ENCODE measurements at regions not wholly inside any gene's neighbourhood (a gene's known extent, or its start where the extent isn't known, plus 50 kb on each side); places are given as distances from the start of the nearest gene placed in this dataset.

DNA sequence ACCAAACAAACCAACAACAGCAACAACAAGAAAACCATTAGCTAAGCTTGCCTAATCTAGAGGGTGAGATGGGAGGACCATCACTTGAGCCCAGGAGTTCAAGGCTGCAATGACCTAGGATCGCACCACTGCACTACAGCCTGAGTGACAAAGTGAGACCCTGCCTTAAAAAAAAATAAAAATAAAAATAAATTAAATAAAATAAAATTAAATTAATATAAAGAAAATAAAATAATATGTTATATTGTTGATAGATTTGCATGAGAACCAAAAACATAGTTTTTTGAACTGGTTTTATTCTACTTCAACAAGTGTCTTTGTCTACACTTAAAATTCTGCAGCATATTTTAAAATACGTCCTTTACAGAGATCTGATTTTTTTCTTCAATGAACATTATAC lies 2683.1 kb downstream of the ARAP2 start:
- ChIA-PET POLR2A (no interaction called here), RAD21 (ENCODE audit: low non-redundant PET in 1 of 2, low total read pairs in 2 of 2, uncharacterized antibody in 2 of 2, unreplicated experiment in 2 of 2) (no interaction called here), CTCF (no interaction called here)
- ATAC-seq (no peak), DNase-seq (ENCODE audit: low read depth, low spot score) (no peak)
- H2AFZ ChIP-seq (ENCODE audit: low read depth, low read length, poor library complexity, severe bottlenecking), result no peak overlapping the region
- no peaks in the 10 kb centered on the region for H3K4me1 ChIP-seq (ENCODE audit: control insufficient read depth in 1 of 2, insufficient read depth in 2 of 2, low read length in 2 of 2)
- TF ChIP-seq, protein P1, sequence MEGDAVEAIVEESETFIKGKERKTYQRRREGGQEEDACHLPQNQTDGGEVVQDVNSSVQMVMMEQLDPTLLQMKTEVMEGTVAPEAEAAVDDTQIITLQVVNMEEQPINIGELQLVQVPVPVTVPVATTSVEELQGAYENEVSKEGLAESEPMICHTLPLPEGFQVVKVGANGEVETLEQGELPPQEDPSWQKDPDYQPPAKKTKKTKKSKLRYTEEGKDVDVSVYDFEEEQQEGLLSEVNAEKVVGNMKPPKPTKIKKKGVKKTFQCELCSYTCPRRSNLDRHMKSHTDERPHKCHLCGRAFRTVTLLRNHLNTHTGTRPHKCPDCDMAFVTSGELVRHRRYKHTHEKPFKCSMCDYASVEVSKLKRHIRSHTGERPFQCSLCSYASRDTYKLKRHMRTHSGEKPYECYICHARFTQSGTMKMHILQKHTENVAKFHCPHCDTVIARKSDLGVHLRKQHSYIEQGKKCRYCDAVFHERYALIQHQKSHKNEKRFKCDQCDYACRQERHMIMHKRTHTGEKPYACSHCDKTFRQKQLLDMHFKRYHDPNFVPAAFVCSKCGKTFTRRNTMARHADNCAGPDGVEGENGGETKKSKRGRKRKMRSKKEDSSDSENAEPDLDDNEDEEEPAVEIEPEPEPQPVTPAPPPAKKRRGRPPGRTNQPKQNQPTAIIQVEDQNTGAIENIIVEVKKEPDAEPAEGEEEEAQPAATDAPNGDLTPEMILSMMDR (IDR thresholded peaks at IDR 0.05 in 2 of 3, conservative IDR thresholded peaks at IDR 0.05 in 1 of 3; ENCODE audit: borderline replicate concordance in 1 of 3, insufficient read depth in 1 of 3, low read depth in 2 of 3, low read length in 2 of 3), result no peak
- TF ChIP-seq TCF7L2 (IDR thresholded peaks at IDR 0.05; ENCODE audit: borderline replicate concordance, extremely low read depth, insufficient read depth, insufficient read length) (no peak), CEBPB (IDR thresholded peaks at IDR 0.05; ENCODE audit: low read depth) (no peak), FOSL1 (IDR thresholded peaks at IDR 0.05; ENCODE audit: low read depth) (no peak), POLR2A (IDR thresholded peaks at IDR 0.05; ENCODE audit: borderline replicate concordance, extremely low read depth, insufficient read depth, insufficient read length) (no peak), EGR1 (IDR thresholded peaks at IDR 0.05; ENCODE audit: low read depth) (no peak), SP1 (IDR thresholded peaks at IDR 0.05; ENCODE audit: low read depth) (no peak), EZH2phosphoT487 (IDR thresholded peaks at IDR 0.05; ENCODE audit: borderline replicate concordance) (no peak)
- no TSS peak for BruUV-seq (replicated peaks)
- no peaks in the 10 kb centered on the region for H3K9me3 ChIP-seq (ENCODE audit: control insufficient read depth in 1 of 2, insufficient read depth in 1 of 2, low read depth in 1 of 2, low read length in 2 of 2)
- H3K4me3 ChIP-seq (replicated peaks in 1 of 2; ENCODE audit: low read depth in 1 of 2, low read length in 2 of 2), result no peak overlapping the region
- intact Hi-C loops (cut with micrococcal nuclease), result no loop called here
- H3K9ac ChIP-seq (ENCODE audit: low read length), result no peak overlapping the region
- H3K9me2 ChIP-seq (ENCODE audit: insufficient read depth), result no peaks in the 10 kb centered on the region
- H3K4me2 ChIP-seq (ENCODE audit: low read length), result no peak overlapping the region
- H3K79me2 ChIP-seq (ENCODE audit: insufficient read depth, low read length), result no peaks in the 10 kb centered on the region
- no peaks in the 10 kb centered on the region for H3K27me3 ChIP-seq (ENCODE audit: insufficient read depth, low read length)
- no peaks in the 10 kb centered on the region for H3K36me3 ChIP-seq (ENCODE audit: control insufficient read depth in 1 of 2, insufficient read depth in 2 of 2, low read length in 2 of 2)
- no peaks in the 10 kb centered on the region for H4K20me1 ChIP-seq (ENCODE audit: insufficient read depth)
- no peak overlapping the region for H3K27ac ChIP-seq (ENCODE audit: low read depth, low read length)

GRCh38 chr4:33566649-33567048 lies 2677.7 kb downstream of the ARAP2 start:
- no peak overlapping the region for H2AFZ ChIP-seq (ENCODE audit: low read depth, low read length, poor library complexity, severe bottlenecking)
- ChIA-PET CTCF (no interaction called here), RAD21 (ENCODE audit: low non-redundant PET in 1 of 2, low total read pairs in 2 of 2, uncharacterized antibody in 2 of 2, unreplicated experiment in 2 of 2) (no interaction called here), POLR2A (no interaction called here)
- intact Hi-C loops (cut with micrococcal nuclease), result no loop called here
- TF ChIP-seq EGR1 (IDR thresholded peaks at IDR 0.05; ENCODE audit: low read depth), result no peak
- TF ChIP-seq POLR2A (IDR thresholded peaks at IDR 0.05; ENCODE audit: borderline replicate concordance, extremely low read depth, insufficient read depth, insufficient read length), result no peak
- TF ChIP-seq FOSL1 (IDR thresholded peaks at IDR 0.05; ENCODE audit: low read depth), result no peak
- TF ChIP-seq, protein P1 (IDR thresholded peaks at IDR 0.05 in 2 of 3, conservative IDR thresholded peaks at IDR 0.05 in 1 of 3; ENCODE audit: borderline replicate concordance in 1 of 3, insufficient read depth in 1 of 3, low read depth in 2 of 3, low read length in 2 of 3), result 0 out of 6 replicates have a peak, but pooled peaks of 1 of the 3 experiments have one; percentile 22
- no peak for TF ChIP-seq ZNF274 (IDR thresholded peaks at IDR 0.05; ENCODE audit: low read depth, low read length)
- no peaks in the 10 kb centered on the region for H3K9me2 ChIP-seq (ENCODE audit: insufficient read depth)
- H3K9me3 ChIP-seq (ENCODE audit: control insufficient read depth in 1 of 2, insufficient read depth in 1 of 2, low read depth in 1 of 2, low read length in 2 of 2), result no peaks in the 10 kb centered on the region
- BruUV-seq (replicated peaks), result no TSS peak
- H3K4me1 ChIP-seq (ENCODE audit: control insufficient read depth in 1 of 2, insufficient read depth in 2 of 2, low read length in 2 of 2), result no peaks in the 10 kb centered on the region
- H3K79me2 ChIP-seq (ENCODE audit: insufficient read depth, low read length), result no peaks in the 10 kb centered on the region
- H3K36me3 ChIP-seq (ENCODE audit: control insufficient read depth in 1 of 2, insufficient read depth in 2 of 2, low read length in 2 of 2), result no peaks in the 10 kb centered on the region
- H3K27ac ChIP-seq (ENCODE audit: low read depth, low read length), result no peak overlapping the region
- ATAC-seq, result no peak
- no peak overlapping the region for H3K4me2 ChIP-seq (ENCODE audit: low read length)
- no peak overlapping the region for H3K9ac ChIP-seq (ENCODE audit: low read length)
- H4K20me1 ChIP-seq (ENCODE audit: insufficient read depth), result no peaks in the 10 kb centered on the region
- no peak for DNase-seq (ENCODE audit: low read depth, low spot score)
- no peak overlapping the region for H3K4me3 ChIP-seq (replicated peaks in 1 of 2; ENCODE audit: low read depth in 1 of 2, low read length in 2 of 2)
- no peaks in the 10 kb centered on the region for H3K27me3 ChIP-seq (ENCODE audit: insufficient read depth, low read length)

Measured in HCT116 (cell line).